ENCODE measurements at regions not wholly inside any gene's neighbourhood (a gene's known extent, or its start where the extent isn't known, plus 50 kb on each side); places are given as distances from the start of the nearest gene placed in this dataset.
"Not testable (repeated sequence)": the region's sequence is repeated elsewhere in the genome, so short reads cannot be mapped to it uniquely, and the experiment has no call there.

GRCh38 chr15:96472681-96473080 lies 142.2 kb downstream of the NR2F2 start:
- no peak for DNase-seq

DNA sequence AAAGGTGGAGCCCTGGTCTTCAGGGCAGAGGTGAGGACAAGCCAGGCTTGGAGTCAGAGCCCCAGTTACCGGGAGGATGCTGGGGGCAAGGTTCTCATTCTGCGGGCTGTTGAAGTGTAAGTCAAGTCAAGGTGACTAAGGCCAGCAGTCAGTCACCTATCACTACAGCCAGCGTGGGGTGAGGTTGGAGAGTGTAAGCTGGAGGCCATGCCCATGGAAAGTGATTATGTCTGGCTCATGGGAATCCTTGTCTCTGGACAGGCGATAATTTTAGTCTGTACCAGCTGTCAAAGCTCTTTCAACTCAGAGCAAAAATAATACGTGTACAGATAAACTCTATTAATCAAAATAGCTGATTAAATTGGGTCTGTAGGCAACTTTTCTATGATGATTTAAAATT lies 143.1 kb downstream of the NR2F2 start:
- no peak for DNase-seq

- DNase-seq, result no peak
Observed at GRCh38 chr15:96474231-96474664, 143.7 kb downstream of the NR2F2 start.

GRCh38 chr15:96477227-96477626 lies 146.7 kb downstream of the NR2F2 start:
- DNase-seq, result no peak

- DNase-seq, result not testable (repeated sequence)
Observed at GRCh38 chr15:96484412-96484811, 153.9 kb downstream of the NR2F2 start.

- no peak for DNase-seq
Observed at GRCh38 chr15:96484830-96485229, 154.3 kb downstream of the NR2F2 start.

- DNase-seq, result no peak
Observed at GRCh38 chr15:96487245-96487644, 156.7 kb downstream of the NR2F2 start.

DNA sequence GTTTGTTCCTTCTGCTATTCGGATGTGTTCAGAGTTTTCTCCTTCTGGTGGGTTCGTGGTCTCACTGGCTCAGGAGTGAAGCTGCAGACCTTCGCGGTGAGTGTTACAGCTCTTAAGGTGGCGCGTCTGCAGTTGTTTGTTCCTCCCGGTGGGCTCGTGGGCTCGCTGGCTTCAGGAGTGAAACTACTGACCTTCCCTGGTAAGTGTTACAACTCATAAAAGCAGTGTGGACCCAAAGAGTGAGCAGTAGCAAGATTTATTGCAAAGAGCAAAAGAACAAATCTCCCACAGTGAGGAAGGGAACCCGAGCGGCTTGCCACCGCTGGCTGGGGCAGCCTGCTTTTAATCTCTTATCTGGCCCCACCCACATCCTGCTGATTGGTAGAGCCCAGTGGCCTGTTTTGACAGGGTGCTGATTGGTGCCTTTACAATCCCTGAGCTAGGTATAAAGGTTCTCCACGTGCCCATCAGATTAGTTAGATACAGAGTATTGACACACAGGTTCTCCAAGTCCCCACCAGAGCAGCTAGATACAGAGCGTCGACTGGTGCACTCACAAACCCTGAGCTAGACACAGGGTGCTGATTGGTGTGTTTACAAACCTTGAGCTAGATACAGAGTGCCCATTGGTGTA lies 160.7 kb downstream of the NR2F2 start:
- DNase-seq, result not testable (repeated sequence)

DNA sequence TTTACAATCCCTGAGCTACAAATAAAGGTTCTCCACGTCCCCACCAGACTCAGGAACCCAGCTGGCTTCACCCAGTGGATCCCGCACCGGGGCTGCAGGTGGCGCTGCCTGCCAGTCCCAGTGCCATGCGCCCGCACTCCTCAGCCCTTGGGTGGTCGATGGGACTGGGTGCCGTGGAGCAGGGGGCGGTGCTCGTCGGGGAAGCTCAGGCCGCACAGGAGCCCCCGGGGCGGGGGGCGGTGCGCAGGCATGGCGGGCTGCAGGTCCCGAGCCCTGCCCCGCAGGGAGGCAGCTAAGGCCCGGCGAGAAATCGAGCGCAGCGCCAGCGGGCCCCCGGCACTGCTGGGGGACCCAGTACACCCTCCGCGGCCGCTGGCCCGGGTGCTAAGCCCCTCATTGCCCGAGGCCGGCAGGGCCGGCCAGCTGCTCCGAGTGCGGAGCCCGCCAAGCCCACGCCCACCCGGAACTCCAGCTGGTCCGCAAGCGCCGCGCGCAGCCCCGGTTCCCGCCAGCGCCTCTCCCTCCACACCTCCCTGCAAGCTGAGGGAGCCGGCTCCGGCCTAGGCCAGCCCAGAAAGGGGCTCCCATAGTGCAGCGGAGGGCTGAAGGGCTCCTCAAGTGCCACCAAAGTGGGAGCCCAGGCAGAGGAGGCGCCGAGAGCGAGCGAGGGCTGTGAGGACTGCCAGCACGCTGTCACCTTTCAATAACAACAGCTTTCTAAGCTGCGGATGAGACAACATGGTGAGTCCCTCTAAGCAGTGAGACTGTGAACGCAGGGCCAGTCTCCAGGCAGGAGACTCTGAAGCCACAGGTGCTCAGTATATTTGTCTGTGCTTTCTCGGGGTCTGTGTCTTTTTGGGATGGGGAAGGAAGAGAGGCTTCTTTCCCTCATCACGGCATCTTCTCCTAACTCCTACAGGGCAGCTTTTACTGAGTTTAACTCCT lies 161.5 kb downstream of the NR2F2 start:
- DNase-seq, result not testable (repeated sequence)

GRCh38 chr15:96494505-96494904 lies 164.0 kb downstream of the NR2F2 start:
- no peak for DNase-seq

GRCh38 chr15:96495386-96495785 lies 164.9 kb downstream of the NR2F2 start:
- no peak for DNase-seq

- no peak for DNase-seq
Observed at GRCh38 chr15:96497951-96498350, 167.5 kb downstream of the NR2F2 start.

DNA sequence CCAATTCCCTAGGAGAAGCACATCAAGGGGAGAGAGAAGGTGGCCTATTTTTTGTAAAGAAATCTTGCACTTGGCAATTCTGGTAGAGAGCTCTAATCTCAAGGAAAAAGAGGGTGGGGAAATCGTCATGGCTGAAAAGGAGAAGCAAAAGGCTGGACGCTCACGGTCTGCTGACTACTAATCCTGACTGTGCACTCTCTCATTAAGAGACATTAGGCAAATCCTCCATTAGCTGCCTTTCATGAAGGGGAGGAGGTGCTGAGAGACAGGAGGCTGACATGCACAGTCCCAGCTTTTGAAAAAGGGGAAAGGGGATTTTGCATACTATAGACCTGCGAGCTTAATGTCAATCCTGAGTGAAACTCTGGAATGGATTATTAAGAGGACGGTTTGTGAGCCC lies 170.0 kb downstream of the NR2F2 start:
- no peak for DNase-seq

- no peak for DNase-seq
Observed at GRCh38 chr15:96501362-96501761, 170.9 kb downstream of the NR2F2 start.

DNA sequence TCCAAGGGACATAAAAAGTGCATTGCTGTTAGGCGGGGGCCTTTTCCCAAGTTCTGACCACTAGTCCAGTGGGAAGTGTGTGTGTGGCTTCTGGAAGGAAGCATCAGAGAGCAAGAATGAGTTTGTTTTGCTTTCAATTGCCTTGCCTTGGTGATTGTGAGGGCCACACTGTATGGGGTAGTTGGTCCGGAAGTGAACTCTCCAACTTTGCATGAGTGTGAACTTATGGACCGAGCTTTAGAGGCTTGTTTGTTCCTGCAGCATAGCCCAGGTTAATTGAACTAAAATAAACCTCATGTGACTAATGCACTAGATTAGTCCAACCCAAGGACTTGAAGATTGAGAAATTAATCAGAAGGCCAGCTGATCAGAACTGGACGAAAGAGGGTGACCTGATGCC lies 171.7 kb downstream of the NR2F2 start:
- DNase-seq, result no peak

GRCh38 chr15:96503276-96503675 lies 172.8 kb downstream of the NR2F2 start:
- no peak for DNase-seq

GRCh38 chr15:96504371-96504770 lies 173.9 kb downstream of the NR2F2 start:
- no peak for DNase-seq

GRCh38 chr15:96505014-96505413 lies 174.5 kb downstream of the NR2F2 start:
- DNase-seq, result no peak

- DNase-seq, result no peak
Observed at GRCh38 chr15:96514607-96515285, 184.2 kb downstream of the NR2F2 start.

GRCh38 chr15:96515371-96515770 lies 184.9 kb downstream of the NR2F2 start:
- DNase-seq, result no peak

DNA sequence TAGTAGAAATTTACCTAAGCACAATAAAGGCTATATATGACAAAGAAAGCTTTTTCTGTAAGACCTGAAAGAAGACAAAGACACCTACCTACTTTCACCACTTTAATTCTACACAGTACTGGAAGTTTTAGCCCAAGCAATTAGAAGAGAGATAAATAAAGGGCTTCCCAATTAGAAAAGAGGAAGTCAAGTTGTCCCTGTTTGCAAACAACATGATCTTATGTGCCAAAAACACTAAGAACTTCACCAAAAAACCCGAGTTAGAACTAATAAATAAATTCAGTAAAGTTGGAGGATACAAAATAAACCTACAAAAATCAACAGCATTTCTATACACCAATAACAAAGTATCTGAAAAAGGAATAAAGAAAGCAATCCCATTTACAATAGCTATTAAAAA lies 190.9 kb downstream of the NR2F2 start:
- DNase-seq, result no peak

DNA sequence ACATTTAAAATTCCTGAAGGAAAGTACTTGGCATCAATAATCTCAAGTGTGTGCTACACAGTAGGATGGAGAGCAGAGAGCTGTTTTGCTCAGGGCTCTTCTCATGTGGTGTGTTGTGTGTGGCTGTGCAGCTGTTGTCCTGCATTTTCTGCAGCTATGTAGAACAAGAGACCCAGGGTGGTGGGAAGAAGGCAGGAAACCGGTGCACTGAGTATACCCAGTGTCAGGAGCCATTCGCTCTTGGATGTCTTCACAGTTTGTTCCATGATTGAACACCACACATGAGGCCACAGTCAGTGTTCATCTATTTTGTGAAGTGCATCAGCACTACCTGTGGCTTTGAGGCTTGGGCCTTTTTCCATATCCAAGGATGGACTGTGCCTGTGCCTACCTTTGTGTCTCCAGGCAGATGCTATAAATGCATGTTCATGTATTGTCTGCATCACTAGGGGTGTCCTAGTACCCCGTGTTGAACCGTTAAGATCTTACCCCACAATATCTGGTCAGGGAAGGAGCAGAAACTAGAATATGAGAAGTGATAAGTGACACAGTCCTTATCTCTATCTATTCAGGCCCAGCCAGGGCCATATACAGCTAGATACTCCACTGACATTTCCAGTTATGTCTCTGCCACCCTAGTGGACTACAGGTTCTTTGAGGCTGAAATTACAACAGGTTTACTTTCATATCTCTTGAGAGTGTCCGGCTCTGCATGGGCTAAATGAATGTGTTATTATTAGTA lies 194.3 kb downstream of the NR2F2 start:
- DNase-seq, result no peak

- no peak for DNase-seq
Observed at GRCh38 chr15:96535148-96535547, 204.6 kb downstream of the NR2F2 start.
